ENCODE measurements at regions not wholly inside any gene's neighbourhood (a gene's known extent, or its start where the extent isn't known, plus 50 kb on each side); places are given as distances from the start of the nearest gene placed in this dataset.
"Not testable (repeated sequence)": the region's sequence is repeated elsewhere in the genome, so short reads cannot be mapped to it uniquely, and the experiment has no call there.

GRCh38 chr6:4450237-4450636 lies 314.9 kb upstream of the ECI2 start:
- DNase-seq: no peak

- no peak for DNase-seq
Observed at GRCh38 chr6:4449409-4449808, 314.0 kb upstream of the ECI2 start.

DNA sequence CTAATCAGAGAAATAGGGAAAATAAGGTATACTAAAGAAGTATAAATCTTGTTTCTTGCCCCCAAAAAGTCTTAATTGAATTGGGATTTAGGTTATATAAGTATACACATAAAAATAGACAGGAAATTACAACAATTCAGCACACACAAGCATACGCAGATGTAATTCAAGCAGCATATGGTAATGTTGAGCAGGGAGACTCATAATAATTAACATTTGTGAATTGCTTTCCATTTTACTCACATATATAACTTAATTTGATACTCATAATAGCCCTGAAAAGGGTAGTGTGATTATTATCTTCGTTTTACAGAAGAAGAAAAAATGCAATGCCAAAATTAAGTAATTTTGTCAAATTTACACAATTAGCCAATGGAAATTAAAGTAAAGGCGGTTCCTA lies 313.5 kb upstream of the ECI2 start:
- DNase-seq: no peak

- DNase-seq: no peak
Observed at GRCh38 chr6:4447639-4448330, 312.4 kb upstream of the ECI2 start.

DNA sequence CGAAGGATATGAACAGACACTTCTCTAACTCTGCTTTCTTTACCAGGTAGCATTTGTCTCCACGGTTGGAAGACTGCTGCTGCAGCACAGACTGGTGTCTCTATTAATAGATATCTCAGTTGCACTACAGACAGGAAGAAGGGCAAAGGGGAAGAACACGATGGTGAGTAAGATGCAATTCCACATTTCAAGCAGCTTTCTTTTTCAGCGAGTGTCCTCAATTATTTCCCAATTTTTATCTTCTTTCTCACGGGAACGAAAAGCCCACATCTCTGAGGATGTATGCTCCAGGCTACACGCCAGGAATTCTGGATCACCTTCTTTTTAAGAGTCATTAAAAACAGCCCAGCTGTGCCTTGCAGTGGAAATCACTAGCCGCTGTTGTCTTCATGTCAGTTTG lies 311.6 kb upstream of the ECI2 start:
- DNase-seq: peak; percentile 37 to 51

DNA sequence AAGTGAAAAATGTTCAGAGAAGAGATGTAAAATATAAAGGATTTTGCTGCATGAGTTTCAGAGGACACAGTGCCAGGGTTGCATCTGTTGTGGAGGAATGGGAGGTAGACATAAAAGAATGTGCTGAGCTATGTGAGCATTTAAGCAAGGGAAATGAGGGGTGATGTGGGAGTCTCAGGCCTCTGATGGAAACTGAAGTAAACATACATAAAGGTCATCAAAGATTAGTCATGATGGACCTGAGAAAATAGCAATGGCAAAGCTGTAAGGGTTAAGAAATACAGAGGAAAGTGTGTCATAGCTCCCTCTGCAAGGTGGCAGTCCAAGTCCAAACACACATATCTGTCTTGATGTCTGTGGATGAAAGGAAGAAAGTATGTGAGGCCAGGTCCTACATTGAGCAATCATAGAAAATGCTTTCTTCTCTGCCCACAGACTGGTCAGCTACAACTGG lies 306.6 kb upstream of the ECI2 start:
- DNase-seq: peak in 1 of 2 donors; percentile 15

DNA sequence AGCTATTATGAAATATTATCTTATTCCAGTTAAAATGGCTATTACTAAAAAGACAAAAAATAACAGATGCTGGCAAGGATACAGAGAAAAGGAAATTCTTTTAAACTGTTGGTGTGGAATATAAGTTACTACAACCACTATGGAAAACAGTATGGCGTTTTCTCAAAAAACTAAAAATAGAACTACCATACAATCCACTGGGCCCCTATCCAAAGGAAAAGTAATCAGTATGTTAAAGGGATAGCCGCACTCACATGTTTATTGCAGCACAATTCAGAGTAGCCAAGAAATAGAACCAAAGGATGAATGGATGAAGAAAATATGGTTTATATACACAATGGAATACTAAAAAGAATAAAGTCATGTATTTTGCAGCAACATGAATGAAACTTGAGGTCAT lies 303.8 kb upstream of the ECI2 start:
- DNase-seq: no peak

- no peak for DNase-seq
Observed at GRCh38 chr6:4437342-4437741, 302.0 kb upstream of the ECI2 start.

DNA sequence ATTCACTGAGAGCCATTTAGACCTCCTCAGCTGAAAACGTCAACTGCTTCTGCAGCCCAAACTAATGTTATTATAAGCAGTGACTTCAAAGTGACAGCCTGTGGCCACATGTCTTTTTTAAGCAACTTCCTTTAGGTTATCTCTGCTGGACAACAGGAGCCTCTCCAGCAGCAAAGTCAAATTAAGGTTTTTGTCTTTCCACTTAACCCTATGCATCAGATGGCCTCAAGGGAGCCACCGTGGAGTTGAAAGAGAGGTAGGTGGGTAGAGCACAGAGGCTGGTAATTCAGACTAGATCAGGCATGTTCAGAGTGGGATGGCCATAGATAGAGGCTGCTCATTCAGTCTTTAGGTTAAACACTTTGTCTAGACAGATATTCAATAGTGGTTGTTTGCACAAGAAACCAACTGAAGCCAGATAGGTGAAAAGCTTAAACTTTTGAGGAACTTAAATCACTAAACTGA lies 300.6 kb upstream of the ECI2 start:
- DNase-seq: no peak

- DNase-seq: peak; percentile 6 to 32
Observed at GRCh38 chr6:4434655-4435054, 299.3 kb upstream of the ECI2 start.

DNA sequence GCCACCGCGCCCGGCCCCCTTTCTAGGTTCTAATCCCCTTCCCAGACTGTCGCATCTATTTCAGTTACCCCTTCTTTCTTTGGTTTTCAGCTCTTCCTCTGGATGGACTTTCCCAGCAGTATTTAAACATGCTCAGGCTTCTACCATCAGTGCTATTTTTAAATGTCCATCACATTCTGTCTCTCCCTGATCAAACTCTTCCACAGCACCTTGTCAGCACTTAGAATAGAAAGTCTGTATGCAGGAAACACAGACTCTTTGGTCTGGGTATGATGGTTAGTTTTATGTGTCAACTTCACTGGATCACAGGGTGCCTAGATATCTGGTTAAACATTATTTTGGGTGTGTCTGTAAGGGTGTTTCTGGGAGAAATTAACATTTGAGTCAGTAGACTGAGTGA lies 297.8 kb upstream of the ECI2 start:
- no peak for DNase-seq

- DNase-seq: no peak
Observed at GRCh38 chr6:4426968-4427367, 291.6 kb upstream of the ECI2 start.

DNA sequence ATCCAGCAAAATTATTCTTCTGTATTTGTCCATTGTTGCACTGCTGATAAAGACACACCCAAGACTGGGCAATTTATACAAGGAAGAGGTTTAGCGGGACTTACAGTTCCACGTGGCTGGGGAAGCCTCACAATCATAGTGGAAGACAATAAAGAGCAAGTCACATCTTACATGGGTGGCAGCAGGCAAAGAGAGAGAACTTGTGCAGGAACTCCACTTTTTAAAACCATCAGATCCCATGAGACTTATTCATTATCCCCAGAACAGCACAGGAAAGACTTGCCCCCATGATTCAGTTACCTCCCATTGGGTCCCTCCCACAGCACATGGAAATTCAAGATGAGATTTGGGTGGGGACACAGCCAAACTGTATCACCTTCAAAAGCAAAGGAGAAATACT lies 286.5 kb upstream of the ECI2 start:
- DNase-seq: no peak

GRCh38 chr6:4420160-4420865 lies 284.9 kb upstream of the ECI2 start:
- no peak for DNase-seq

DNA sequence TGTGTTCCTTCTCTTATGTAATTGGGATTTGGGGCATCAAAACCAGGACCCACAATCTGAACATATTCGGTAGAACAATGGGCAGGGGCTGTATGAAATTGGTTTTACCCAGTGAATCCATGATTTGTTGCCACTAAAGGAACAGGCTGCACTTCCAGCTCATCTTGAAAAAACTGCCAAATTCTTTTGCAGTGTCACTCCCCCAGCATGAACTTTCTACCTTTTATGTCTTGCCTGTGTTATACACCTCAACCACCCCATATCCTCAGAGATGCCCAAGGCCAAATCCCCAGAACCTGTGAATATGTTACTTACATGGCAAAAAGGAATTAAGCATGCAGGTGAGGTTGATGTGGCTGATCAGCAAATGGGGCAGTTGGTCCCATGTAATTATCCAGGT lies 280.2 kb upstream of the ECI2 start:
- no peak for DNase-seq

DNA sequence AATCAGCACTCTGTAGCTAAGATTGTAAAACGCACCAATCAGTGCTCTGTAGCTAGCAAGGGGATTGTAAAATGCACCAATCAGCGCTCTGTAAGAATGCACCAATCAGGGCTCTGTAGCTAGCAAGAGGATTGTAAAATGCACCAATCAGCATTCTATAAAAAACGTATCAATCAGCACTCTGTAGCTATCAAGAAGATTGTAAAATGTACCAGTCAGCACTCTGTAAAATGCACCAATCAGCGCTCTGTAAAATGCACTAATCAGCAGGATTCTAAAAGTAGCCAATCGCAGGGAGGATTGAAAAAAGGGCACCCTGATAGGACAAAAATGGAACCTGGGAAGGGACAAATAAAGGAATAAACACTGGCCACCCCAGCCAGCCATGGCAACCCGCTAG lies 278.7 kb upstream of the ECI2 start:
- not testable (repeated sequence) for DNase-seq

DNA sequence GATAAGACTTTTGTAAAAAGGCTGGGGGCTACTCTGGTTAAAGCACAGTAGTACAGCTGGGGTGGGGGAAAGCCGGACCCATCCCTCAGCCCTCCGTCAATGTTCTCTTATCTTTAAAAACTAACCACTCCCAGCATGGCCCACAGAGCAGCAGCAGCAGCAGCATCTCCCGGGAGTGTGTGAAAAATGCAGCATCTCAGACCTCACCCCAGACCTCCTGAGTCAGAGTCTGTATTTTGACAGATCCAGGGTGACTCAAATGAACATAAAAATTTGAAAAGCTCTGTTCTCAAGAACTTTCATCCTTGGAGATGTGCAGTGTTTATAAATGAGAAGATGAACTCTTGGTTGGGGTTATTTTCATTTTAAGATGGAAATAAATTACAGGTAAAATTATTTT lies 277.7 kb upstream of the ECI2 start:
- DNase-seq: no peak

DNA sequence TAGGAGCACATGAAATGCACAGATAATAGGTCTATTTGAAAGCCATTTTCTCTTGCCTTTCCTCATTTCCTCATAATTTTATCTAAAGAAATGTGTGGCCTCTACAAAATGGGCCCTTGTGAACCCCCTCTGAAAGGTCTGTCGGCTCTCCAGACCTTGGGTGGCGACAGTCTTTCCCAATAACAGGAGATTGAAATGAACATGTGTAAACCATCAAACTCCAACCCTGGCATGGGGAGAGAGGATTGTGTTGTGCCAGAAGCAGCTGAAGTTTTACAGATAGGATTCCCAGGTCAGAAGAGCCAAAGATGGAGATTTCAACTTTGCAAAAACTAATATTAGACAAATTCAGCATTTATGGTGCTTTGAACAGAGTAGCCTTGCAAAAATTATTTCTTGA lies 277.1 kb upstream of the ECI2 start:
- DNase-seq: no peak

DNA sequence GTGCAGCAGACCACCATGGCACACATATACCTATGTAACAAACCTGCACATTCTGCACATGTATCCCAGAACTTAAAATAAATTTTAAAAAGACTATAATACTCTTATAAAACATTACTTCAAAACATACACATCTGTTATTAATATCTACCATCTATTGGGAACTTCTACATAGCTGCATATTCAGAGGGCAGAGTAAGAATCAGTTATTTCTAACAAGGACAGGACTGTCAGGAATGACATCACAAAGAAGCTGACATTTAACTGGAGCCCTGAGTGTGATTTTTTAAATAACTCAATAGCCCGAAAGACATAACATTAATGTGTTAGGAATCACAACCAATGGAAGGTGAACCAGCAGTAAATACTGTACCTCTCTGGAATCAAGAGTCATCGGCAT lies 276.7 kb upstream of the ECI2 start:
- DNase-seq: no peak

GRCh38 chr6:4407710-4408109 lies 272.3 kb upstream of the ECI2 start:
- DNase-seq: peak; percentile 76 to 91

- DNase-seq: no peak
Observed at GRCh38 chr6:4405621-4406212, 270.3 kb upstream of the ECI2 start.

GRCh38 chr6:4404415-4404814 lies 269.0 kb upstream of the ECI2 start:
- DNase-seq: no peak

DNA sequence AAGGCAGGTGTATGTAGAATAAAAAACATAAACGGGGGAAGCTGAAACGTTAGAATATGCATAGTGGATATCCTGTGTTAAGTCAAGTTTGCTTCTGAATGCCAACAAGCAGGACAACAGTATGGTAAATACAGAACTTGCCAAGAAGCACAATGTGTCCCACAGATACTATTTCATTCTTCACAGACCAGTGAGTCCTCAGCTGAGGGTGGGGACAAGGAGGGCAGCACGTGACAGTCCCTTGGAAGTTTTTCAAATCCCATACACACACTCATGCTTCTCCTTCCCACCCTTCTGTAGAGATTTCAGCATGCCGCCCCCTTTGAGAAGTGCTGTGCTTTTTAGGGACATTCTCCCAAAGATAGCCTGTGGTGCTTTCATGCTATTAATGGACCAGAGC lies 268.5 kb upstream of the ECI2 start:
- no peak for DNase-seq

Measured in inflammatory macrophage (primary cell).